ENCODE measurements at regions not wholly inside any gene's neighbourhood (a gene's known extent, or its start where the extent isn't known, plus 50 kb on each side); places are given as distances from the start of the nearest gene placed in this dataset.
"Not testable (repeated sequence)": the region's sequence is repeated elsewhere in the genome, so short reads cannot be mapped to it uniquely, and the experiment has no call there.

DNA sequence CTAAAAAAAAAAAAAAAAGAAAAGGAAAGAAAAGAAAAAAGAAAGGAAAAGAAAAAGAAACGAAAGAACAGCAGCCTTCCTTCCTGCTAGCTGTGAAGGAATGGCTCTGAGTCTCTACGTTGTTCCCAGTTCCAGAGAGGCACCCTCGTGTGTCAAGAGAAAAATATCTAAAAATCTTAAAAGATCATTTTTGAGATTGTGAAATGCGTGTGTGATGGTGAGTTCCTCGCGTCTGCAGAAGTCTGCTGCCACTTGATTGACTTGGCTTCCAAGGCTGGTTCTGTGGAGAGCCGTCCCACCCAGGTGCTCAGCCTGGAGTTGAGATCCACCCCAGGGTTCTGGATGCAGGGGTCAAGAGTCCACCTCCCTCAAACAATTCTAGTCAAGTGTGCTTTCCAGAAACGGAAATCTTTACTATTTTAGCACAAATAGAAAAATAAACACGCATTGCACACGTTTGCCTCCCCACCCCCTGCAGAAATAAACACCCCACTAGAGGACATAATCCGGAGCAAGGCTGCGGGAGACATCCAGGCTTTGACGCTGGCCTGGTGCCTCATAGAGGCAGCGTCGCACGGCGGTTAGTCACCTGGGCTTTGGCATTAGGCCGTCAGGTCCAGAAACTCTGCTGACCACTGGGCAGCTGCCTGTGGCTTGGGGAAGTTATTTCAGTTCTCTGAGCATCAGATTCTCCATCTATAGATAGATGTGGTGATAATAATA is 265.4 kb downstream of the FAM43A start:
- no peak for DNase-seq (ENCODE audit: low spot score)

DNA sequence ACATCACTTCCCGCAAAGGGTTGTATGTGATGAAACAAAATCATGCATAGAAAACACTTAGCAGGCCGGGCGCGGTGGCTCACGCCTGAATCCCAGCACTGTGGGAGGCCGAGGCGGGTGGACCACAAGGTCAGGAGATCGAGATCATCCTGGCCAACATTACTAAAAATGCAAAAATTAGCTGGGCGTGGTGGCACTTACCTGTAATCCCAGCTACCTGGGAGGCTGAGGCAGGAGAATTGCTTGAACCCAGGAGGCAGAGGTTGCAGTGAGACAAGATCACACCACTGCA is 265.9 kb downstream of the FAM43A start:
- not testable (repeated sequence) for DNase-seq (ENCODE audit: low spot score)

DNA sequence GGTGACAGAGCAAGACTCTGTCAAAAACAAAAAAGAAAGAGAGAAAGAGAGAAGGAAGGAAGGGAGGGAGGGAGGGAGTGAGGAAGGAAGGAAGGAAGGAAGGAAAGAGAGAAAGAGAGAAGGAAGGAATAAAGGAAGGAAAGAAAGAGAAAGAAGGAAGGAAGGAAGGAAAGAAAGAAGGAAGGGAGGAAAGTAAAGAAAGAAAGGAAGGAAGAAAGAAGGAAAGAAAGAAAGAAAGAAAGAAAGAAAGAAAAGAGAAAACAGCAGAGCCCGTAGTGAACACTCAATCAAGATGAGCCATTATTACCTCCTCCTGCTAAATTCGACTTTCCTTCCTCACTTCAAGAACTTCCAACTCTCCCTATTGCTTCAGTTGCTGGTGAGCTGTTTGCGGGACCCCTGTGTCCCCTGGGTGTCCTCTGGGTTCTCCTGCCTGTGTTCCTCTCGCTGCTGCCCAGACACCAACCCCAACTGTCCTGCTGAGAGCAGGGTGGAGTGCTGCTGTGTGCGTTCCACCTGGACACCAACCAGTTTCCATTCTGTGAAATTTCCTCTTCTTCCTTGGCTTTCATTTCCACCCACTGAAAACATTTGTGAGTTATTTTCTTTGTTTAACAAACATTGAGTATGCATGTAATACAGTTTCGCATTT is 266.4 kb downstream of the FAM43A start:
- no peak for DNase-seq (ENCODE audit: low spot score)

DNA sequence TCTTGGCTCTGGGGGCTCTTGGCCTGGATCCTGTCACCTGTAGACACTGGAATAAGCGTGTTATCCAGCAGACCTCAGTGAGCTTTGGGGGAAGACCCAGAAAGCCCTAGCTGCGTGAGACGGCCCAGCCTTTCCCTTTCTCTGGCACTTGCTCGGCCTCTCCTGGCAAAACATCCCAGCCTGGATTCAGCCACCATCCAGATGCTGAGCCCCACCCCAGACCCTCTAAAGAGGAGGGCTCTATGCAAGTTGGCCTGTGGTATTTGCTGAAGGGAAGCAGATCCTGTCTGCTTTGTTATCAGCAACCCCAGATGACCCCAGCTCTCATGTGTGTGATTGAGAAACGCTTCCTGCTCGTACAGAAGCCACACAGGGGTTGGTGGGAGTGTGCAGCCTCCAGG is 267.2 kb downstream of the FAM43A start:
- no peak for DNase-seq (ENCODE audit: low spot score)

DNA sequence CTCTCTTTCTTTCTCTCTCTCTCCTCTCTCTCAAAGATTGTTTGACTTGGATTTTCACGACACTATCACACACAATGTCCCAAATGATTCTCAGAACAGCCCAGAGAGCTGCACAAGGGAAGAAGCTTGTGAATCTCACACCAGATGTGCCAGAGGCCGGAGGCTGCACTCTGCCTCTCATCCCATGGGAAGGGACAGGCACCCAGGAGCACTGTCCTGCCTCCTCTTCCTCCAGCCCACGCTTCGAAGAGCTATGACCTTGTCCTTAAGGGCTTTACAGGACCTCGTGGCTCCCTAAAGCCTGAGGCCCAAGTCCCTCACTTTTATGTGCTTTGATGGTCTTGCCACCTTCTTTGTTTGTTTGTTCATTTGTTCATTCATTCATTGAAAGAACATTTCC is 267.6 kb downstream of the FAM43A start:
- DNase-seq (ENCODE audit: low spot score): no peak

DNA sequence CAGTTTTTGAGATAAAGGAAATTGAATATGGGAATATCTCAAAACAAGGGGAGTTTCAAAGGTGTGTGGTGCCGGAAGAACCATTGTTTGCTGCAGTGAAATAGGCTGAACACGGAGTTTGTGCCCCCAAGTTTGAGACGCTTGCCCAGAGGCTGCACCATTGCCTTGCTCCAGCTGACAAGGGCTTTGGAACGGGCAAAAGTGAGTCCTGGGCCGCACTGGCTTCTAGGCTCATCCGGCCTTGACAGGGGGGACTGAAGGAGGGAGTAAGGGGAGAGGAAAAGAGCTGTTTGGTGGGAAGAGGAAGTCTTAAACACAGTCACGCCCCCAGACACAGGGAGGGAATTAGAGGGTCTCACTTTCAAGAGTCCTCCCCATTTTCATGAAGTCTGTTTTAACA is 269.9 kb downstream of the FAM43A start:
- DNase-seq (ENCODE audit: low spot score): no peak

DNA sequence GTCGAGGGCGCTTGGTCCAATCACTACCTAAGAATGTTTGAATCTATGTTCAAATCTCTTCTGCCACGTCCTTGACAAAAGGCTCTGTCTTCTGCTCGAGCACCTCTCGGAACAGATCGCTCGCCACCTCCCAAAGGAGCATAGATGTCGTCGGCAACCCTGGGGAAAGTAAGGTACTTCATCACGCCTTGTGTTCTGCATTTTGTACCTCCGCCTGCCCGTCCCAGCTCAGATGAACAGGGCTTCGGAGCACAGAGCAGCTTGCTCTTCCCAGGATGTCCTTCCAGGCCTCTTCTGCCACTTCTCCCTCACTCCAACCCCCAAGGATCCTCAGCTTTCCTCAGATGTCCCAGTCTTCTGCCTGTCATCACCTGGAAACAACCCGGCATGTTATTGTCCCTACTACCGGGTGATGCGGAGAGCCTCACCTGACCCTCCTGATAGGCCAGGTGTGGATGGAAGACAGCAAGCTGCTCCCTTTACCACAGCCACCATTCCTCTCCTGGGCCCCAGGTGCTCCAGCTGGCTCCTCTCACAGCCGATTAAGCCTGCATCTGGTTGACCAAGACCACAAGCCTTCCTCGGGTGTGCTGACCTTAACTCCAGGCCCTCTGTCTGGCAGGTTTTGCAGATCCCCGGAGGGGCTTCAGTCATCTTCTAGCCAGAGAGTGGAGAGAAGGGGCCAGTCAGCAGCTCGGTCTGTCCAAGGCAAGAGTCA is 270.5 kb downstream of the FAM43A start:
- DNase-seq (ENCODE audit: low spot score): no peak

DNA sequence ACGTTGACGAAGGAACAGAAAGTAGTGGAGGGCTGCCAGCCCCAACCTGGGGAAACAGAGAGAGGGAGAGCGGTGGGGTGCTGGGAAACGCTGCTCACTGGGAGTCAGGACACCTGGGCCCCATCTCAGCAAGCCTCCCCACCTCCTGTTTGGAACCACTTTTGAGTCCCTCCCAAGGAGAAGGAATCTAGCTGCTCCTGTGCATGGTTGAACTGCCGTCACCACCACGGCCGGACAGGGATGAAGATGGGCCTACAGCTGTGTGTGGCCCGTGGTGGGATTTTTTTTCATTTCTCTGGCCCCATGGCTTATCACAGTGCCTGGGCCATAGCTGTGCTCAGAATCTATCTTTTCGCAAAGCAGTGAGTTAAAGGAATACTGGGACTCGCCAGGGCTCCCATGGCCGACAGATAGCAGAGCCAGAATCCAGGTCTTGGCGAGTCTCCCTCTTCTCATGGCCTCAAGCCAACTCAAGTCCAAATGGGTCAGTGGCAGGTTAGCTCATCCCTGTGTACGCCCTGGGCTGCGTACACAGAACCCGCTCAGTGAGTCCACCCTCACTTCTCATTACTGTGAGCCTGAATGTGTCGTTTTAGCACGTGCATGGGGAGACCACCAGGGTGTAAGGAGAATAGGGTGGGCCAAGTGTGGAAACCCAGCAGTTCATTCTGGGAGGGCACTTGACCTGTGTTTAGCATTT is 271.2 kb downstream of the FAM43A start:
- no peak for DNase-seq (ENCODE audit: low spot score)

DNA sequence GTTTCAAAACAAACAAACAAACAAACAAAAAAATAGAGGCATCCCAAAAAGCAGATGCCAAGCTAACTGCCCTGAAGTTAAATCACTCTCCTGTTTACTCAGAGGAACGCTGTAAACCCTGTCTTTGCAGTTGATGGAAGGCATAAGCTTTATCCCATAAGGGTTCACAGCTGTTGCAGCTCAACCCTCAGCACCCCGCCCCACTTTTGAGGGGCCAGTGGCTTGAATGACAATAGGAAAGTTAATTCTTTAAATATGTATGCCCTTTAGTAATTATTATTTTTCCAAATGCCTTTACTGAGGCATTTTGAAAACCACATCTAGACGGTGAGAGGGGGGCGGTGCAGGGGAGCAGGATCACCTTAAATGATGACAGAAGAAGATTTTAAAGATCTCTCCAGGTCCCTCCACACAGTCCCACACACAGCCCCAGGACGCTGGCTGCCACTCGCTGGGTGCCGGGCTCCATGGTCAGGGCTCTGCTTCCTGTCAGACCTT is 272.1 kb downstream of the FAM43A start:
- no peak for DNase-seq (ENCODE audit: low spot score)

DNA sequence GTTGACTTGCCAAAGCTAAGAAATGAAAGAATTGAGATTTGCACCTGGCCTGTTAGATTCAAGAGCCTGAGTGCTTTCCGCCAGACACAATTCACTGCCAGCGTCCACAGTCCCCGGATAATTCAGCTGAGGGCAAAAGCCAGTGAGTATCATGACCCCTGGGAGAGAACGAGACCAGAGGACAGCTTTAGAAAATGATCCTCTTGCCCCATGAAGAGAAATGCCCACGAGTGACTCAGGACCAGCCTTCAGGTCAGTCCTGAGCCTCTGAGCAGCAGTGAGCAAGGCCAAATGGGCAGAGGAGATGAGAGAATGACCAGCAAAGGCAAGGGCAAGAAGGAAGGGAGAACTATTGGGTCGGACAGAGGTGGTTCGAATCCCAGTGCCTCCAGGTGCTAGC is 273.5 kb downstream of the FAM43A start:
- no peak for DNase-seq (ENCODE audit: low spot score)

DNA sequence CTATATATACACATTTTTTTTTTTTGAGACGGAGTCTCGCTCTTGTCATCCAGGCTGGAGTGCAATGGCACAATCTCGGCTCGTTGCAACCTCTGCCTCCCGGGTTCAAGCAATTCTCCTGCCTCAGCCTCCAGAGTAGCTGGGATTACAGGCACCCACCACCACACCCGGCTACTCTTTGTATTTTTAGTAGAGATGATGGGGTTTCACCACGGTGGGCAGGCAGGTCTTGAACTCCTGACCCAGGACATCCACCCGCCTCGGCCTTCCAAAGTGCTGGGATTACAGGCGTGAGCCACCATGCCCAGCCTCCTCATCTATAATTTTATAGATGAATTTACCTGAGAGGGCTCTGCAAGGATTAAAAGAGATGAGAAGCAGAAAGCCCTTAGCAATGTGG is 274.0 kb downstream of the FAM43A start:
- not testable (repeated sequence) for DNase-seq (ENCODE audit: low spot score)

DNA sequence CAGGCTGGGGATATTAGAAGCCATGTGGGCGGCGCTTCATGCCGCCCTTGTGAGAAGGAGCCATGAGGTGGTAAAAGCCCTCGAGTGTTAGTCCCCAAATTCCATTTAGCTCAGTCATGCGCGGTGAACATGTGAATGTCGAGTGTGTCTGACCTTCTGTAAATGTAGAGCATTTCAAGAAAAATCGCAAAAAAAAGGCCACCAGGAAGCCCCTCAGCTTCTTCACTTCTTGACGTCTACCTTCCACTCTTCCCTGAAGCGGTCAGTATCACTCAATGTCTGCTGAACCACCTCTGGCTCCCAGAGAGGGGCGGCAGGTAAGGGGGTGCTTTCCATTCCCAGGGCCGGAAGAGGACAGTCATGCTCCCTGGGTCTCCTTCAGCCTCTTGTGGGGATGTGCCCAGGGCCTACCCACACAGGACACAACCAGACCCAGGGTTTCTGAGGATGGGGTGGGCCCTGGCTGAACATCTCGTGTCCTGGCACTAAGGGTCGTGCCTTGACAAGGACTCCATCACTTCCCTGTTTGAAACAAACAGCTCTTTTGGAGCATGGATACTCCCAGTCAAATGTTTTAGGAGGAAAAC is 274.9 kb downstream of the FAM43A start:
- DNase-seq (ENCODE audit: low spot score): no peak

DNA sequence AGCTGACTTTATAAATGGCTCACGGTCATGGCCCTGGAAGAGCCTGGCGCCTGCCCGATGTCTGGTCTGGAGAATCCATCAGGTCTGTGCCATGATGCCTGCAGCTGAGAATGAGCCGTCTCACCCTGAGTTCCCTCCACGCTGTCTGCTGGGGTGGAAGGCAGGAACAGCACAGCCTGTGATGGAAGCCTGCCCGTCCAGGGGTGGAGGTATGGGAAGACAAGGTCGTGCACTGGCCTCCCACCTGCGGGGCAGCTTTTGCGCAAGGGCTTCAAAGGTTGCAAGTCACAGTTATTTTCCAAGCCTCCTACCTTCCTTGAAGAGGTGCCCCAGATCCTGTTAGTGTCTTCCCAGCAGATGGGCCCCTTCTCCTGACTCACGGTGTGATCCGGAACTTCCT is 275.5 kb downstream of the FAM43A start:
- no peak for DNase-seq (ENCODE audit: low spot score)

DNA sequence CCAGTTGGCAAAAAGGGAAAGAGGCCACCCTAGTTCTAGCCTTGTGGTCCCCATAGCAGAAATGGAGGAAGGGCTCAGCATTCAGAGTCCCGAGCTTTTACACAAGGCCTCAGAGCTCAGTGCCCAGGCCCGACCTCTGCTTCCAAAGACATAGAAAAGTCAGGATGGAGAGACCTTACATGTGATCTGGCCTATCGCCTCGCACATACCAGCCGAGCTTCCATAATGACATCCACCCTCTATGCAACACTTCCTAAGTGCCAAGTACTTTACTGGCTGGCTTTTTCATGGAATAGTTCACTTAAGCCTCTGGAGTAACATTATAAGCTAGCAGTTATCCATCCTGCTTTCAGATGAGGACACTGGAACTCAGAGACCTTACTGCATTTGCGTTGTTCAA is 275.9 kb downstream of the FAM43A start:
- no peak for DNase-seq (ENCODE audit: low spot score)

DNA sequence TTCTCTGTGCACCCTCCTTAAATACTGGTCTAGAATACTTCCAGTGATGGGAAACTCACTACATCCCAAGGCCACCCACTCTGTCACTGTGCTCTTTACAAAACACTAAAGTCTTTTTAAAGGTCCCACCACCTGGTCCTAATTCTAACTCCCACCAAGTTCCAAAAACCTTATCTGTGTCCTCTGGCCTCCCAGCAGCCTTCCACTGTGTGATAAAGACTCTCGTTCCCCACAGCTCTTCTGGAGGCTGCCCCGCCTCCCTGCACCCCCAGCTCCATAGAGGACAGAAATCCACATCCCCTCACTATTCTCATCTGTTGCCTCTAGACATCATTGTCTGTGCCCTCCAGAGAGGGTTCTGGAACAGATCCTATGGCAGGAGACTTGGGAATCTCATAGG is 276.4 kb downstream of the FAM43A start:
- DNase-seq (ENCODE audit: low spot score): no peak

DNA sequence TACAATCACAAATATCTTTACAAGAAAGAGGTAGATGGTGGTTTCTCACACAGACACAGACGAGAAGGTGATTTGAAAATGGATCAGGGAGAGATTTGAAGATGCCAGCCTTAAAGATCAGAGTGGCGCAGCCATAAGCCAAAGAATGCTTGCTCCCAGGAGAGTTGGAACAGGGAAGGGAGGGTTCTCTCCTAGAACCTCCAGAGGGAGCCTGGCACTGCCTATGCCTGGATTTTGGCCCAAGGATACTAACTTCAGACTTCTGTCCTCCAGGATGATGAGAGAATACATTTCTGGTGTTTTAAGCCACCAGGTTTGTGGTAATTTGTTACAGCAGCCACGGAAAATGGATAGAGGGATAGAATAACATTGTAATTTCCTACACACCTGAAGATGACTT is 279.1 kb downstream of the FAM43A start:
- DNase-seq (ENCODE audit: low spot score): no peak

DNA sequence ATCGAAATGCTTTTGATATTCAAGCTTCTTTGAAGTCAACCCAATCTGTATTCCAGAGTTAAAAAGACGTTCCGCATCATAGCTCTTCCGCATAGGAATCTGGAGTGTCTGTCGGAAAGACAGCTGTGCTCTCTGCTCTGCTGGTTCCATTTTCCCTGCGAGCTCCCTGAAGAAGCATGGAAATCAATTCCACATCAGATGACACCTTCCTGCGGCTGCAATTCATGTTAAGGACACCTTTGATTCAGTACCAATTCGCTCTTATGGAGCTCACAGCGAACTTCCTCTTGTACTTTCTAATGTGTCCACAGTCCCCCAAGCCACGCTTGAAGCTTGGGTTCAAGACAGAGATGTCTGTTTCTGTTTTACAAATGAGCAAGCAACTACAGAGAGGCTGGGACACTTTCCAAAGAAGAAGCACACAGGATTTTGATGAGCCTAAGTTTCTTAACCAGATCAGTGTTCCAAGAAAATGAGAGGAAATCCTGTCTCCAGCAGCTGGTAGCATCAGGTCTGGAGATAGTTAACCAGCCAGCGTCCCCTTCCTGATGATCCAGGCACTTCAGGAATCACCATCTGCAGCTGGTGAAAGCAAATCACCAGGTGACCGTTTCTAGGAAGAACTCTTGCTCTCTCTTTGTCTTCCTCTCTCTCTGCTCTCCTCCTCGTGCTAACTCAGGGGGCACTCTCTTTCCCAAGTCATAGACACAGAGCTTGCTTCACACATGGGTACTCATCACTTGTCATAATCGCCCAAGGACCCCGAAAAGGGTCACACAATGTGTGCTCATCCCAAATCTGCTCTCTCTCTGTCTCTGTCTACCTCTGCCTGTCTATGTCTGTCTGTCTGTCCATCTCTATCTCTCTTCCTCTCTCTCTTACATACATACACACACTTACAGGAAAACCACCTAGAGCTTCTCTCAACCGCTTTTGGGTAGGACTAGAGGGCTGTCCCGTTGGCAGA is 281.8 kb downstream of the FAM43A start:
- DNase-seq (ENCODE audit: low spot score): no peak

DNA sequence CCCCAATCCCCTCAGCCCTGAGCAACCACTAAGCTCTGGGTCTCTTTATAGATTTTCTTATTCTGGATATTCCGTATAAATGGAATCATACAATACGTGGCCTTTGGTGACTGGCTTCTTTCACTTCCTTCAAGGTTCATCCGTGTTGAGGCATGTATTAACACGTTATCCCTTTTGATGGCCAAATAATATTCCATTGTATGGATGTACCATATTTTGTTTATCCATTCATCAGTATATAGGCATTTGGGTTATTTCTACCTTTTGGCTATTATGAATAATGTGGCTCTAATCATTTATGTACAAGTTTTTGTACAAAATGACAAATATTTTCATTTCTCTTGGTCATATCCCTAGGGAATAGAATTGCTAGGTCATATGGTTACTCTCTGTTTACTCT is 284.4 kb downstream of the FAM43A start:
- DNase-seq (ENCODE audit: low spot score): no peak

DNA sequence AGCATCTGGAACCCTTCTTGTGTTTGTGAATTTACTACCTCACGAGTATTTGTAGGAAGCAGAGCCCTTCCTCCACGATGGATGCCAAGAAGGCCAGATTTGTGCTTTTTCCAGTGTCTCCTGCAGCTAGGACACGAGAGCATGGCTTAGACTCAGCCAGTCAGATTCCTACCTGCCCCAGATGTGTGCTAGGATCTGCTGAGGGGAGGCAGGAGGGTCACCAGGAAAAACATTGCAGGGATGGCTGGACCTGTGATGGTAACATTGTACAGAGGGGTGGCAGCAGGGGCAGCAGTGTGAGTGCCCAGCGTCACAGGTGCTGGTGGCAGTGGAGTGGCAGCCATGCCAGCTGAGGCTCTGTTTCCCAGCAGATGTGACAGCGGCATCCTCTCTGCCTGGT is 285.3 kb downstream of the FAM43A start:
- DNase-seq (ENCODE audit: low spot score): no peak

DNA sequence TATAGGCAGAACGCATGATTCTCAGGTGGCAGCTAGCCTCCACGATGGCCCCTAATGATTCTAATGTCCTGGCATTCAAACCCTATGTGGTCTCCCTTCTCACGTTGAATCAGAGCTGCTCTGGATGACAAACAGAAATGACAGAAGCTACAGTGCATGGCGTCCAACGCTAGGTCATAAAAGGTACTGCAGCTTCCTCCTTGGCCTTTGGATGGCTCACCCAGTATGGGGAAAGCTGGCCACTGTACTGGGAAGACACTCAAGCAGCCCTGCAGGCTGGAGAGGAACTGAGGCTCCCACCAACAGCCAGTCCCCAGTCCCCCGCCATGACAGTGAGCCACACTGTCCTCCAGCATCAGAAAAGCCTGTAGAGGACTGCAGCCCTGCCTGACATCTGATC is 286.3 kb downstream of the FAM43A start:
- no peak for DNase-seq (ENCODE audit: low spot score)

DNA sequence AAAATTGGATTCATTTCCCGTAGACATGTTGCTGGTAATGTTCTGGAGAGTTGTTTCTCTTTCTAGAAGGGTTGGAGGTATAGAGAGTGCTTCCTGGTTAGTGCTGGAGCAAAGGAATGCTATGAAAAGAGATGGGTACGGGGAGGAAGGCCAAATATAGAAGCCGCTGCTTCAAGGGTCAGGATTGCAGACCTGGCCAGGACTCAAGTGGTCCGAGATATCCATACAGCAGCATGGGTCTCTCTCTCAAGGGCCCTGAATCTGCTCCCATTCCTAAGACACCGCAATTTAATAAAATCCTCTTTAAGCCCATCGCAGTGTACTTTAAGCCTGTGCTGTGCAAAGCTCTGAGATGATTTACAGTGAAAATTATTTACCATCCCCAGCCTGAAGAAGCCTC is 287.0 kb downstream of the FAM43A start:
- DNase-seq (ENCODE audit: low spot score): no peak
